Heart right ventricle (tissue), 16 donors: ENCODE measurements at regions not wholly inside any gene's neighbourhood (a gene's known extent, or its start where the extent isn't known, plus 50 kb on each side); places are given as distances from the start of the nearest gene placed in this dataset.

Experiments used
- ATAC-seq, 8 donors: fragments of 200-7000 bp; cut with Tn5 transposase; one replicate each; pipeline ENCODE4 v1.9.1; 2020; ENCODE audit warnings: mild to moderate bottlenecking in 8 of 8, moderate library complexity in 8 of 8, moderate number of reproducible peaks in 1 of 8
- DNase-seq, 2 donors: peaks; one replicate each; pipeline ENCODE4 v3.0.0-alpha.2; 2020
- H3K27ac ChIP-seq, 10 donors: fragments of 200-600 bp; sonication (generic) in 2 of 10; one replicate each; pipeline versions ENCODE4 v1.5.0 to v1.8.0; 2020 to 2022; ENCODE audit warnings: mild to moderate bottlenecking in 3 of 10
- H3K27me3 ChIP-seq, 7 donors: fragments of 200-600 bp; one replicate each; pipeline ENCODE4 v1.8.0; 2021 to 2022; ENCODE audit warnings: mild to moderate bottlenecking in 2 of 7
- H3K36me3 ChIP-seq, 9 donors: fragments of 200-600 bp; sonication (generic) in 1 of 9; one replicate each; pipeline versions ENCODE4 v1.5.0 to v1.8.0; 2020 to 2022; ENCODE audit warnings: mild to moderate bottlenecking in 2 of 9
- H3K4me1 ChIP-seq, 9 donors: fragments of 200-600 bp; sonication (generic) in 1 of 9; one replicate each; pipeline versions ENCODE4 v1.5.0 to v1.8.0; 2020 to 2022; ENCODE audit warnings: mild to moderate bottlenecking in 4 of 9
- H3K4me3 ChIP-seq, 10 donors: fragments of 200-600 bp; sonication (generic) in 2 of 10; one replicate each; pipeline versions ENCODE4 v1.5.0 to v1.8.0; 2020 to 2022; ENCODE audit warnings: mild to moderate bottlenecking in 7 of 10, moderate library complexity in 2 of 10
- H3K9me3 ChIP-seq, 11 donors: fragments of 200-600 bp in 10 of 11; sonication (generic) in 2 of 11; one replicate each; pipeline versions ENCODE4 v1.5.0 to v1.8.0; 2013 to 2022; ENCODE audit warnings: mild to moderate bottlenecking in 2 of 11, control low read depth in 1 of 11, moderate library complexity in 1 of 11
- WGBS, 2 donors: extraction: QIAGEN DNeasy Blood & Tissue Kit; methylation state at CpG; one replicate each; pipeline ENCODE4 v1.1.7; 2013; ENCODE audit warnings: inconsistent platforms in 1 of 2; 5-methylcytosine and 5-hydroxymethylcytosine counted together
- intact Hi-C, 10 donors: fragments of 100-400 bp; cut with DNase I; formaldehyde crosslinking; loops; one replicate each; pipeline versions ENCODE4 v1.11.1 to v1.14.2; 2022
- TF ChIP-seq, protein P1 (sequence below), 9 donors: fragments of 200-600 bp; sonication (generic) in 2 of 9; IDR thresholded peaks; one replicate each; pipeline versions ENCODE4 v1.5.0 to v1.8.0; 2021 to 2022; ENCODE audit warnings: antibody characterized with exemption in 9 of 9, mild to moderate bottlenecking in 5 of 9, moderate library complexity in 1 of 9
- donor health status: Arrhythmogenic right ventricular cardiomyopathy.
- donor health status: ischemic (EF 13 %, LVEDD 7.1; RV severe dilation, severe dysfunction).
- donor health status: healthy with polysubstance abuse.
- donor health status: DM: no; HTN: yes; CAD: no.
- donor health status: DM: no; HTN: no; CAD: no.
- donor health status: ischemic (EF 25% LVEDD 6.9; RV normal size, moderate dysfunction).
- donor health status: ischemic (EF 25% LVEDD 5.7; RV mildly dilated, moderate dysfunction).
- donor health status: healthy.
- donor health status: DM: yes; HTN: yes; CAD: no.
- donor health status: Ischemic cardiomyopathy.
- donor health status: ischemic (EF 35%, LVEDD 5.7; RV mildly dilated, moderate dysfunction).
- donor health status: nonischemic (EF 11% LVEDD 7.7; RV severe dilation, severe dysfunction).
- donor health status: DM: yes; HTN: yes; CAD: no.
- donor health status: PGD.
- donor health status: ischemic (EF 29% LVEDD 5.4; RV normal size, mild dysfunction).
- donor health status: nonischemic (EF 23%, LVEDD 6.1; RV moderate dilation, normal function).

DNA sequence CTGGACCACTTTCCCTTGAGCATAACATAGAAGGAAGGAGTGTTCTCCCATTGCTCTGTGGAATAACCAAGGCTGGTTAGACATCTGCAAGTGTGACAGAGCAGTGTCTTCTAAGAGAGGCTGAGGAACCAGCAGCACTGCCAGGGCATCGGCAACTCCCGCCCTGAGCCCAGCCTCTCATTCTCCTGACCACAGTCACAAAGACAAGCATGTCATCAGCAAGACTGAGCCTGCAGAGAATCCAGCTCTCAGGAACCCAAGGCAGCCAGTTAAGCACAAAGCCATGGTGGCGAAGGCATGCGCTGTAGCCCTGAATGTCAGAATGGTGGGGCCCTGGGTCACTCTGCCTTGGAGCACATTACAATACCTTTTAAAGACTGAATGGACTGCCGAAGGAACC, 253.9 kb downstream of the AGTPBP1 start:
- H3K36me3 ChIP-seq = no peaks in the 10 kb centered on the region
- peaks cover 0 to 3% (median 0%) of the 10 kb centered on the region in 9 donors for H3K4me1 ChIP-seq
- DNase-seq (no peak), ATAC-seq (no peak)
- no peaks in the 10 kb centered on the region for H3K9me3 ChIP-seq
- H3K27ac ChIP-seq = no peak overlapping the region
- intact Hi-C loops = no loop called here
- H3K4me3 ChIP-seq = no peak overlapping the region
- WGBS, 2 donors = 92 to 95% methylated on average over 5 of the region's 5 CpGs
- H3K27me3 ChIP-seq = no peaks in the 10 kb centered on the region
- TF ChIP-seq, protein P1, sequence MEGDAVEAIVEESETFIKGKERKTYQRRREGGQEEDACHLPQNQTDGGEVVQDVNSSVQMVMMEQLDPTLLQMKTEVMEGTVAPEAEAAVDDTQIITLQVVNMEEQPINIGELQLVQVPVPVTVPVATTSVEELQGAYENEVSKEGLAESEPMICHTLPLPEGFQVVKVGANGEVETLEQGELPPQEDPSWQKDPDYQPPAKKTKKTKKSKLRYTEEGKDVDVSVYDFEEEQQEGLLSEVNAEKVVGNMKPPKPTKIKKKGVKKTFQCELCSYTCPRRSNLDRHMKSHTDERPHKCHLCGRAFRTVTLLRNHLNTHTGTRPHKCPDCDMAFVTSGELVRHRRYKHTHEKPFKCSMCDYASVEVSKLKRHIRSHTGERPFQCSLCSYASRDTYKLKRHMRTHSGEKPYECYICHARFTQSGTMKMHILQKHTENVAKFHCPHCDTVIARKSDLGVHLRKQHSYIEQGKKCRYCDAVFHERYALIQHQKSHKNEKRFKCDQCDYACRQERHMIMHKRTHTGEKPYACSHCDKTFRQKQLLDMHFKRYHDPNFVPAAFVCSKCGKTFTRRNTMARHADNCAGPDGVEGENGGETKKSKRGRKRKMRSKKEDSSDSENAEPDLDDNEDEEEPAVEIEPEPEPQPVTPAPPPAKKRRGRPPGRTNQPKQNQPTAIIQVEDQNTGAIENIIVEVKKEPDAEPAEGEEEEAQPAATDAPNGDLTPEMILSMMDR (IDR thresholded peaks at IDR 0.05) = no peak

DNA sequence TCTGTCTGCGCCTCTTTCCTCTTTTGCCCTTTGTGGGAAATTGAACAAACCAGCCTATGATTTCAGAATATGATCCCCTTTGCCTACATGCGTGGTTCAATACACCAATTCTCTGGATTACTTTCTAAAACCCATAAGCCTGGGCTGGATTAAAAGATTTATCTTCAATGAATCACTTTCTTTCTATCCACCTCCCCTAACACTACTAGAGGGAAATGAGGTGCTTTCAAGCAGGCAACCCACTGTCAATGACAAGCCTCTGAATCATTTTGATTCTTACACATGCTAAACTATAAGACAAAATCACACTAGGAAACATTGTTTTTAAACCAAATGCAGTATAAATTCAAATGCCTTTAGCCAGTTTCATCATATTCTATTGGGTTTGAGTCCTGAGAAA, 257.5 kb downstream of the AGTPBP1 start:
- DNase-seq (no peak), ATAC-seq (no peak)
- Histone ChIP-seq H3K27ac (no peak overlapping the region), H3K9me3 (peaks cover 0 to 7% (median 0%) of the 10 kb centered on the region in 11 donors), H3K27me3 (peaks cover 0 to 5% (median 0%) of the 10 kb centered on the region in 7 donors), H3K4me1 (peaks cover 0 to 5% (median 0%) of the 10 kb centered on the region in 9 donors), H3K4me3 (no peak overlapping the region), H3K36me3 (no peaks in the 10 kb centered on the region)
- TF ChIP-seq, protein P1 (IDR thresholded peaks at IDR 0.05) = no peak
- intact Hi-C loops = no loop called here
- whole genome bisulfite sequencing, 2 donors = 87 to 99% methylated on average over 2 of the region's 2 CpGs

DNA sequence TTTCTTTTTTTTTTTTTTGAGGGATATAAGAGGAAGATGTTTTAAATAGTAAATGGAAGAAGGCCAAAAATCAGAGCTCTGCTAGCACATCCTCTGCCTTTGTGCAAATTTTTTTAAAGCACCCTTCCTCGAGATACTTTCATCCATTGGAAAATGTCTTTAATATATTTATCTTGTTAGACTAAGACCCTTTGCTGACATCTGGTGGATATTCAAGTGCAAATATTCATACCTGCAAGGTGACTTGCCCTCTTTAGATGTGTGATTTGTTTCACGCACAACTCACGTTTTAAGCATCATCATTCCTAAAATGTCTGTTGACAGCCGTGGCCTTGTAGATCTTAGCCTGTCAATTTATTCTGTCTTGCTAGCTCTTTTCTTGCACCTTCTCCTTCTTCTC, 258.5 kb downstream of the AGTPBP1 start:
- ATAC-seq = no peak
- TF ChIP-seq, protein P1 (IDR thresholded peaks at IDR 0.05) = peak in 5 of 9 donors; percentile 8 to 53 (median 26)
- 65 to 75% methylated on average over 4 of the region's 4 CpGs for WGBS, 2 donors

DNA sequence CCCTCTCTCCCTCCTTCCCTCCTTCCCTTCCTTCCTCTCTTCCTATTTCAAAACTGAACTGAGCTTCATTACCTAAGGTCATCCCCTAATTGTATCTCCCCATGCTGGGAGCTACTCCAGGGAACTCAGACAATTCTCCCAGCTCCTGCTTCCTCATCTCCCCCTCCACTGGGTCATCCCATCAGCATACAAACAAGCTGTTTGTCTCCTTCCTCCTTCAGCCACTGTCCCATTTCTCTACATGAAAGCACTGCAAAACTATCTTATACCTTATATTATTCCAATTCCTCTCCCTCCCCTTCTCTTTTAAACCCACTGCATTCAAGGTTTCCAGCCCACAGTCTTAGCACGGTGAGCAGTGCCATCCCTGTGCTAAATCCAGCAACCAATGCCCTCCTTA, 262.4 kb downstream of the AGTPBP1 start:
- 86 to 92% methylated on average over 1 of the region's 1 CpG for WGBS, 2 donors
- peak in 1 of 8 donors; percentile 29 for ATAC-seq
- intact Hi-C loops = no loop called here

More for the DNA sequence above, 258.5 kb downstream of the AGTPBP1 start:
- intact Hi-C loops = no loop called here
- H3K27ac ChIP-seq = no peak overlapping the region
- peaks cover 0 to 5% (median 0%) of the 10 kb centered on the region in 9 donors for H3K4me1 ChIP-seq
- no peaks in the 10 kb centered on the region for H3K36me3 ChIP-seq
- no peak for DNase-seq
- H3K9me3 ChIP-seq = peaks cover 0 to 7% (median 0%) of the 10 kb centered on the region in 11 donors
- peaks cover 0 to 6% (median 0%) of the 10 kb centered on the region in 7 donors for H3K27me3 ChIP-seq
- H3K4me3 ChIP-seq = no peak overlapping the region

More for the DNA sequence above, 262.4 kb downstream of the AGTPBP1 start:
- TF ChIP-seq, protein P1 (IDR thresholded peaks at IDR 0.05) = no peak
- Histone ChIP-seq H3K9me3 (peaks cover 0 to 16% (median 0%) of the 10 kb centered on the region in 11 donors), H3K27me3 (peaks cover 0 to 6% (median 0%) of the 10 kb centered on the region in 7 donors), H3K36me3 (no peaks in the 10 kb centered on the region), H3K27ac (peak overlapping the region in 1 of 10 donors; percentile 53), H3K4me3 (no peak overlapping the region), H3K4me1 (peaks cover 0 to 5% (median 0%) of the 10 kb centered on the region in 9 donors)
- no peak for DNase-seq
